Fibroblast of the aortic adventitia (primary cell): ENCODE measurements at regions not wholly inside any gene's neighbourhood (a gene's known extent, or its start where the extent isn't known, plus 50 kb on each side); places are given as distances from the start of the nearest gene placed in this dataset.
A peak's percentile ranks its signal among the peaks of the same experiment; 100 is the strongest.

Experiments used
- DNase-seq: peaks from one replicate; pipeline ENCODE4 v3.0.0-alpha.2; 2010; ENCODE audit warnings: low read depth
- H3K4me3 ChIP-seq: 2 replicates; pipeline ENCODE4 v1.5.1; 2011; ENCODE audit warnings: low read depth, mild to moderate bottlenecking, control low read depth, low read length, moderate library complexity
- CTCF ChIP-seq: IDR thresholded peaks from 2 replicates; pipeline ENCODE4 v1.5.1; 2011; ENCODE audit warnings: mild to moderate bottlenecking, low read length, control low read depth, inconsistent platforms; ENCODE audit not compliant: insufficient read depth

- DNase-seq, result no peak
- TF ChIP-seq CTCF, result no peak
- H3K4me3 ChIP-seq, result no peak overlapping the region
Measured at GRCh38 chr15:57835119-57835518, 128.6 kb downstream of the POLR2M start.

DNA sequence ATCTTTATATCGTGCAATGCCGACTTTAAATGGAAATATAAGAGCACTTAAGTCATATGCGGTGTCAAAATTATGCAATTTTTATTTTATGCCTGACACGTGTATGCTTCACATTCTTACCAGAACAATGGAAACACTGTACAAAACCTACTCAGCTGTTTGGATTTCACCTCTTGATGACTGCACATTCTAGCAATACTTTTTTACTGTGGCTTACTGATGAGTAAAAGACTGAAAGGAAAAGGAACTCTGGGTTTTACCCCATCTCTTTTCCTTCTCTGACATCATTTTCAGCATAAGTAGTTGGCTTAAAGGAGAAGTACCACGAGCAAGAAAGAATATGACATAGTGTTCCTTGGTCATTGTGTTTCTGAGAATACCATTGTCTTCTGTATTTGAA is 142.8 kb downstream of the POLR2M start:
- H3K4me3 ChIP-seq, result no peak overlapping the region
- DNase-seq, result no peak
- no peak for TF ChIP-seq CTCF

DNA sequence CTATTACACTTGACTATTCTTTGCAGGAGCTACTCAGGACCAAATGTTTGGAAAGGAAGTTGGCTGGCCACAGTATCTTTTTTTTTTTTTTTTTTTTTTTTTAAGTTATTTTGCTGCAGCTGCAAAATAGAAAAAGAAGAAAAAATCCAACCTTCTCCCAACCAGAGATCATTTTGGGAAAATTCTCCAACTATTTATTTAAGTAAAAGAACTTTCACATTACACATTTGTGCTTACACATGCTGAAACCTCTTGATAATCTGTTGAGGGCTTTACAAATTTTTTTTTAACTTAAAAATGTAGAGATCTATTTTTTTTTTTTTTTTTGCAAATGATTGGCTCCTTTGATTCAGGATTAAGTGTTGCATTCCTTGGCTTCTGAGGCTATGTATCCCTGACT is 148.0 kb downstream of the POLR2M start:
- no peak for TF ChIP-seq CTCF
- no peak for DNase-seq
- H3K4me3 ChIP-seq, result no peak overlapping the region

GRCh38 chr15:57857871-57858270 is 151.4 kb downstream of the POLR2M start:
- H3K4me3 ChIP-seq, result no peak overlapping the region
- no peak for DNase-seq
- TF ChIP-seq CTCF, result no peak

DNA sequence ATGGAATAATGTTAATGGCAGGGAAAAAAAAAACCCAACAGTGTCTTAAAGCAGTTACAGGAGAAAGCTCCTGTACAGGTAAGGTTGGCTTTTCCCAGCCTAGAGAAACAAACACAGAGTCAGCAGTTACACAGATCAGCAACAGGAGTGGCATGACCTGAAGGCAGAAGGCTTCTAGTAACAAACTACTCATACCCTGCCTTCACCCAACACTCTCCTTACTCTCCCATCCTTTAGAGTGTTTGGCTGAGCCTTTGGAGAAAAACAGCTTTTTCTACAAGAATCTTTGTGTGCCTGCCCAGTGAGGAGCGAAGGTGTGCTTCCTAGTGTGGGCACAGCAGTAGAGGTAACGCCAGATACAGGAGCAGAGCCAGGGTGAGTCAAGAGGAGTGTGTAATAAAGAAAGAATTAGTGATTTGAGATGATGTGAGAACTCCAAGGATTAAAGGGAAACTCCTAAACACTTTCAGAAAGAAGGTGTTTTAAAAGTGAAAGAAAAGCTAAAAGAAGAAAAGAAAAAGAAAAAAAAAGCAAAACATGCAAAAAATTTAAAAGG is 152.7 kb downstream of the POLR2M start:
- no peak for TF ChIP-seq CTCF
- no peak overlapping the region for H3K4me3 ChIP-seq
- DNase-seq, result no peak

GRCh38 chr15:57861034-57861638 is 154.6 kb downstream of the POLR2M start:
- DNase-seq, result peak; percentile 85
- peak; percentile 75 for TF ChIP-seq CTCF
- H3K4me3 ChIP-seq, result no peak overlapping the region
